HepG2 (cell line): ENCODE measurements at regions not wholly inside any gene's neighbourhood (a gene's known extent, or its start where the extent isn't known, plus 50 kb on each side); places are given as distances from the start of the nearest gene placed in this dataset.

Source experiments
- ATAC-seq: fragments of 200-7000 bp; cut with Tn5 transposase; 3 replicates; pipeline ENCODE4 v1.9.1; 2020; ENCODE audit warnings: mild to moderate bottlenecking, moderate library complexity
- BruUV-seq: library from RNA; stranded (reverse); fragments of 400-500 nt; replicated peaks from 2 replicates; lab custom pipeline; 2021; lab: Mats Ljungman, UMichigan
- CTCF ChIA-PET: fragments of 300-600 bp; formaldehyde crosslinking; extraction: SDS; loops from one replicate; lab custom pipeline; 2021; ENCODE audit warnings: low total read pairs, inconsistent platforms, low intra/inter-chr PET ratio; lab: Yijun Ruan, JAX
- POLR2A ChIA-PET: fragments of 350-600 bp; sonication (Branson Sonifier 250); formaldehyde crosslinking; loops from one replicate; lab custom pipeline; 2020; ENCODE audit warnings: antibody characterized with exemption, inconsistent platforms; lab: Yijun Ruan, JAX
- DNase-seq: peaks from one replicate; pipeline ENCODE4 v3.0.0-alpha.2; 2015; ENCODE audit warnings: low spot score
- FAIRE-seq: peaks from 3 replicates; lab custom pipeline; 2011; peaks lifted over from hg19 to GRCh38; lab: Jason Lieb, UNC
- H2AFZ ChIP-seq: one replicate; pipeline ENCODE4 v1.6.1; 2011; ENCODE audit warnings: low read length, inconsistent platforms
- H3K27ac ChIP-seq: fragments of 300-600 bp; 3 replicates; pipeline ENCODE4 v1.8.0; 2011; ENCODE audit warnings: mixed run types, mild to moderate bottlenecking, mixed read lengths, low read length, inconsistent platforms; ENCODE audit not compliant: insufficient read depth; ENCODE audit errors: extremely low read length
- H3K27me3 ChIP-seq, 2 experiments: fragments of 200-600 bp in 1 of 2; 2 replicates in 1 of 2; 3 replicates in 1 of 2; pipeline versions ENCODE4 v1.6.0 to v1.8.0; 2011; ENCODE audit warnings: low read length in 2 of 2, mild to moderate bottlenecking in 2 of 2, moderate library complexity in 2 of 2, inconsistent platforms in 1 of 2; ENCODE audit not compliant: insufficient read depth in 2 of 2, control insufficient read depth in 1 of 2
- H3K36me3 ChIP-seq, 2 experiments: fragments of 200-600 bp in 1 of 2; replicated peaks in 1 of 2; 2 replicates in 1 of 2; 3 replicates in 1 of 2; pipeline versions ENCODE4 v1.5.1 to v1.8.0; 2011; ENCODE audit warnings: low read length in 2 of 2, inconsistent platforms in 1 of 2; ENCODE audit not compliant: insufficient read depth in 2 of 2, control insufficient read depth in 1 of 2
- H3K4me1 ChIP-seq: 2 replicates; pipeline ENCODE4 v1.5.1; 2012; ENCODE audit warnings: low read length, inconsistent platforms; ENCODE audit not compliant: insufficient read depth
- H3K4me2 ChIP-seq: 2 replicates; pipeline ENCODE4 v1.6.0; 2011; ENCODE audit warnings: low read depth, low read length, inconsistent platforms
- H3K4me3 ChIP-seq, 3 experiments: fragments of 200-600 bp in 1 of 3; sonication (generic), shearing (Covaris generic) in 1 of 3; replicated peaks in 1 of 3; 2 replicates each; pipeline ENCODE4 v1.5.1; 2011 to 2016; ENCODE audit warnings: low read length in 3 of 3, inconsistent platforms in 2 of 3, low read depth in 2 of 3, mild to moderate bottlenecking in 2 of 3, control low read depth in 1 of 3, mixed read lengths in 1 of 3; ENCODE audit not compliant: insufficient read depth in 1 of 3
- H3K79me2 ChIP-seq: one replicate; pipeline ENCODE4 v1.6.1; 2011; ENCODE audit warnings: low read length, inconsistent platforms; ENCODE audit not compliant: insufficient read depth
- H3K9ac ChIP-seq: 2 replicates; pipeline ENCODE4 v1.6.0; 2011; ENCODE audit warnings: mild to moderate bottlenecking, low read depth, low read length, inconsistent platforms; ENCODE audit not compliant: insufficient read depth
- H3K9me3 ChIP-seq: 2 replicates; pipeline ENCODE4 v1.5.1; 2012; ENCODE audit warnings: mild to moderate bottlenecking, low read length
- H4K20me1 ChIP-seq: 2 replicates; pipeline ENCODE4 v1.6.0; 2011; ENCODE audit warnings: inconsistent platforms, mild to moderate bottlenecking, low read length, moderate library complexity; ENCODE audit not compliant: insufficient read depth
- BRCA1 ChIP-seq: sonication (generic); formaldehyde crosslinking; IDR thresholded peaks from 2 replicates; pipeline ENCODE4 v1.4.0; 2020; ENCODE audit warnings: missing genetic modification reagents
- CBFB ChIP-seq: sonication (generic); formaldehyde crosslinking; IDR thresholded peaks from 2 replicates; pipeline ENCODE4 v1.4.0; 2020; ENCODE audit warnings: missing genetic modification reagents
- CCAR2 ChIP-seq: fragments of 200-400 bp; formaldehyde crosslinking; optimal IDR thresholded peaks from 2 replicates; pipeline ENCODE3; 2018; ENCODE audit warnings: low read depth, mild to moderate bottlenecking, low read length, moderate library complexity
- CHD2 ChIP-seq: IDR thresholded peaks from 2 replicates; pipeline ENCODE4 v1.6.1; 2011; ENCODE audit warnings: low read depth, low read length, improper control_type of control experiment
- HHEX ChIP-seq: IDR thresholded peaks from 2 replicates; pipeline ENCODE4 v1.6.1; 2016; ENCODE audit warnings: control low read depth
- POLR2A ChIP-seq, 2 experiments: IDR thresholded peaks; 2 replicates each; pipeline ENCODE4 v1.6.1; 2011; ENCODE audit warnings: low read depth in 2 of 2, low read length in 2 of 2, mild to moderate bottlenecking in 1 of 2, moderate library complexity in 1 of 2; ENCODE audit not compliant: insufficient read depth in 1 of 2
- POLR2AphosphoS2 ChIP-seq: IDR thresholded peaks from 2 replicates; pipeline ENCODE4 v1.6.1; 2011; ENCODE audit warnings: low read depth, low read length, improper control_type of control experiment
- ZNF30 ChIP-seq: sonication (generic); formaldehyde crosslinking; IDR thresholded peaks from 2 replicates; pipeline ENCODE4 v1.5.0; 2020; ENCODE audit warnings: mild to moderate bottlenecking, missing genetic modification reagents
- WGBS: methylation state at CpG from one replicate; pipeline ENCODE4 v1.1.6; 2017; ENCODE audit warnings: low lambda C conversion rate; 5-methylcytosine and 5-hydroxymethylcytosine counted together
- in situ Hi-C: cut with HindIII; loops from 2 replicates; pipeline ENCODE4 v1.10.0; 2017; ENCODE audit warnings: low pct_unique_long_range_greater_than_20kb; ENCODE audit not compliant: extremely low pct_ligation_motif_present
- intact Hi-C: fragments of 100-400 bp; cut with micrococcal nuclease; formaldehyde crosslinking; loops from one replicate; pipeline ENCODE4 v1.10.0; 2022; ENCODE audit not compliant: unreplicated experiment
- TF ChIP-seq, protein P1 (sequence below): sonication (generic); formaldehyde crosslinking; IDR thresholded peaks from 2 replicates; pipeline ENCODE4 v1.4.0; 2020; ENCODE audit warnings: low read depth, mild to moderate bottlenecking, missing genetic modification reagents
- TF ChIP-seq, protein P2 (sequence below): sonication (generic); formaldehyde crosslinking; conservative IDR thresholded peaks from 2 replicates; pipeline ENCODE4 v1.4.0; 2020; ENCODE audit warnings: missing genetic modification reagents
- TF ChIP-seq, protein P3 (sequence below), 2 experiments: sonication (generic) in 1 of 2; formaldehyde crosslinking in 1 of 2; IDR thresholded peaks; 2 replicates each; pipeline versions ENCODE4 v1.6.1 to v1.9.0; 2014 to 2022; ENCODE audit warnings: antibody characterized with exemption in 1 of 2, borderline replicate concordance in 1 of 2, inconsistent platforms in 1 of 2, low read depth in 1 of 2, missing genetic modification reagents in 1 of 2
- TF ChIP-seq, protein P4 (sequence below): sonication (generic); formaldehyde crosslinking; IDR thresholded peaks from 2 replicates; pipeline ENCODE4 v1.5.1; 2020; ENCODE audit warnings: mild to moderate bottlenecking, missing genetic modification reagents, moderate library complexity

DNA sequence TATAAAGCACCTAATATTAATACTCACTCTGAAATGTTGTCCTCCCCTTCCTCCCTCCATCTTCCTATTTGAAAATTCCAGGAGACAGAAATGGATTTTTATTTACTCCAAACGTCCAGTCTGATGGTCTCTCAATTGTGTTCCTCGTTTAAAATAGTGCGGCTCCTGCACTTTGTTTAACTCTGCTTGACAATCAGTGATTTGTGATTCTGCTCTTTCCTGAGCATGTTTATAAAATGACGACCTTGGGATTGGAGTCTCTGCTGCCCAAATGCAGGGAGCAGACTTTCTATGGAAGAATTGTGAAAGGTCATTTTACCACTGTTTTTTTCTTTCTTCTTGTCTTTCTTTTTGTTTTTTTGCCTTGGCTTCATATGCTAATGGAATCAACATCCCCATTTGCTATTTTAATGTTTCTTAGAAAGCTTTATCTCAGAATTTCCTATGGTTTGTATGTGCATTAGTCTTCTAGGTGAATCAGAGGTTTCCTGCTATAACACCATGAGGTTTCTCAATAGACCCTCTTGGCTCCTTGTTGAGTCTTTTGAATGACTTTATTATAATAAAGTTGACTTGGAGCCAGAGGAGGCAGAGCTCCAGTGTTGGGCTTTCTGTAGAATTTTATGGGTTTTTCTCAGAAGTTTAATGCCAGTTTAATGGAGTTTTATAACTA, 376.5 kb downstream of the CDH11 start (continued):
- no peak for TF ChIP-seq CCAR2
- TF ChIP-seq, protein P1, sequence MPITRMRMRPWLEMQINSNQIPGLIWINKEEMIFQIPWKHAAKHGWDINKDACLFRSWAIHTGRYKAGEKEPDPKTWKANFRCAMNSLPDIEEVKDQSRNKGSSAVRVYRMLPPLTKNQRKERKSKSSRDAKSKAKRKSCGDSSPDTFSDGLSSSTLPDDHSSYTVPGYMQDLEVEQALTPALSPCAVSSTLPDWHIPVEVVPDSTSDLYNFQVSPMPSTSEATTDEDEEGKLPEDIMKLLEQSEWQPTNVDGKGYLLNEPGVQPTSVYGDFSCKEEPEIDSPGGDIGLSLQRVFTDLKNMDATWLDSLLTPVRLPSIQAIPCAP: no peak
- TF ChIP-seq, all 625 proteins: peak for 0

DNA sequence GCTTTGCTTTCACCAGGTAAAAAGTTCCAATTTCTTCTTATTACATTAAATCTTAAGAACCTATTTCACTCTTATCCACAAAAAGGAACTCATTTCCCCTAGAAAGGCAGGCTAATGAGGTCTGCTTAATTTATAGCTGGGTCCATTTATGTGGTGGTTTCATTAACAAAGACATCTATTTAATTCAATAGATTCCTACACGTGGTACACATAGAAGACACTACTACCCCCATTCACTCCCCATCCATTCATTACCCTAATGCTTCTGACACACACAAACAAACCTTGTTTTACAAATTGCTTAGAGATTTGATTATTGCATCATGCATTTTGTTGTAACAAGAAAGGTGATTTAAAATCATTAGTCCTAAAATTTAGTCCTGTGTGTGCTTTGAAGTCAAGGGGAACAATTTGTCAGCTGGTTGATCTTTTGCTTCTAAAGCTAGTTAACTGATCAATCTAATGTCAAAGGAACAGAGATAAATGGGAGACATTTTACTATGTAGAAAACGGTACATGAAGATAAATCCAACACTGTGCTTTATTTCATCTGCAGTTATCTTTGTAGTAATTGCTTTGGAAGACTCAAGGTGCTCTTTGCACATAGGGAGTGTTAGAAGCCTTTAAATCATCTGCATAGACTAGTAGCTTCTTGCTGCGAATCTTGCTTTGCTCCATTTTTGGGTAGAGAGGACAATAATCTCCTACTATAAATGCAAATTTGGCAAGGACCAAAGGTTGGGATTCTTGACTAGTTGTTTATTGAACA, 379.2 kb downstream of the CDH11 start:
- DNase-seq (no peak), ATAC-seq (no peak), FAIRE-seq (no peak)
- no peak overlapping the region for H3K4me3 ChIP-seq
- ChIA-PET CTCF (no interaction called here), POLR2A (no interaction called here)
- peaks cover 88% of the 10 kb centered on the region for H3K9me3 ChIP-seq
- H4K20me1 ChIP-seq: no peaks in the 10 kb centered on the region
- intact Hi-C loops: no loop called here
- H3K36me3 ChIP-seq: no peaks in the 10 kb centered on the region
- no peak overlapping the region for H2AFZ ChIP-seq
- H3K79me2 ChIP-seq: no peaks in the 10 kb centered on the region
- no TSS peak for BruUV-seq
- H3K27ac ChIP-seq: no peak overlapping the region
- in situ Hi-C loops: no loop called here
- WGBS: 0% methylated on average over 3 of the region's 3 CpGs
- no peaks in the 10 kb centered on the region for H3K4me1 ChIP-seq
- no peaks in the 10 kb centered on the region for H3K27me3 ChIP-seq
- no peak overlapping the region for H3K4me2 ChIP-seq
- no peak overlapping the region for H3K9ac ChIP-seq
- TF ChIP-seq, protein P2, sequence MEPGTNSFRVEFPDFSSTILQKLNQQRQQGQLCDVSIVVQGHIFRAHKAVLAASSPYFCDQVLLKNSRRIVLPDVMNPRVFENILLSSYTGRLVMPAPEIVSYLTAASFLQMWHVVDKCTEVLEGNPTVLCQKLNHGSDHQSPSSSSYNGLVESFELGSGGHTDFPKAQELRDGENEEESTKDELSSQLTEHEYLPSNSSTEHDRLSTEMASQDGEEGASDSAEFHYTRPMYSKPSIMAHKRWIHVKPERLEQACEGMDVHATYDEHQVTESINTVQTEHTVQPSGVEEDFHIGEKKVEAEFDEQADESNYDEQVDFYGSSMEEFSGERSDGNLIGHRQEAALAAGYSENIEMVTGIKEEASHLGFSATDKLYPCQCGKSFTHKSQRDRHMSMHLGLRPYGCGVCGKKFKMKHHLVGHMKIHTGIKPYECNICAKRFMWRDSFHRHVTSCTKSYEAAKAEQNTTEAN: no peak
- TF ChIP-seq CBFB: no peak
- no peak for TF ChIP-seq POLR2AphosphoS2
- TF ChIP-seq HHEX: no peak
- TF ChIP-seq, protein P3, sequence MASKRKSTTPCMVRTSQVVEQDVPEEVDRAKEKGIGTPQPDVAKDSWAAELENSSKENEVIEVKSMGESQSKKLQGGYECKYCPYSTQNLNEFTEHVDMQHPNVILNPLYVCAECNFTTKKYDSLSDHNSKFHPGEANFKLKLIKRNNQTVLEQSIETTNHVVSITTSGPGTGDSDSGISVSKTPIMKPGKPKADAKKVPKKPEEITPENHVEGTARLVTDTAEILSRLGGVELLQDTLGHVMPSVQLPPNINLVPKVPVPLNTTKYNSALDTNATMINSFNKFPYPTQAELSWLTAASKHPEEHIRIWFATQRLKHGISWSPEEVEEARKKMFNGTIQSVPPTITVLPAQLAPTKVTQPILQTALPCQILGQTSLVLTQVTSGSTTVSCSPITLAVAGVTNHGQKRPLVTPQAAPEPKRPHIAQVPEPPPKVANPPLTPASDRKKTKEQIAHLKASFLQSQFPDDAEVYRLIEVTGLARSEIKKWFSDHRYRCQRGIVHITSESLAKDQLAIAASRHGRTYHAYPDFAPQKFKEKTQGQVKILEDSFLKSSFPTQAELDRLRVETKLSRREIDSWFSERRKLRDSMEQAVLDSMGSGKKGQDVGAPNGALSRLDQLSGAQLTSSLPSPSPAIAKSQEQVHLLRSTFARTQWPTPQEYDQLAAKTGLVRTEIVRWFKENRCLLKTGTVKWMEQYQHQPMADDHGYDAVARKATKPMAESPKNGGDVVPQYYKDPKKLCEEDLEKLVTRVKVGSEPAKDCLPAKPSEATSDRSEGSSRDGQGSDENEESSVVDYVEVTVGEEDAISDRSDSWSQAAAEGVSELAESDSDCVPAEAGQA (IDR thresholded peaks at IDR 0.05; ENCODE audit: low read depth): no peak
- TF ChIP-seq, protein P3 (CRISPR knock-in tag; IDR thresholded peaks at IDR 0.05; ENCODE audit: borderline replicate concordance): no peak
- TF ChIP-seq BRCA1: no peak
- no peak for TF ChIP-seq ZNF30
- TF ChIP-seq CHD2: no peak
- TF ChIP-seq POLR2A (IDR thresholded peaks at IDR 0.05; ENCODE audit: insufficient read depth in 1 of 2, low read depth in 2 of 2, low read length in 2 of 2): no peak
- TF ChIP-seq, protein P4, sequence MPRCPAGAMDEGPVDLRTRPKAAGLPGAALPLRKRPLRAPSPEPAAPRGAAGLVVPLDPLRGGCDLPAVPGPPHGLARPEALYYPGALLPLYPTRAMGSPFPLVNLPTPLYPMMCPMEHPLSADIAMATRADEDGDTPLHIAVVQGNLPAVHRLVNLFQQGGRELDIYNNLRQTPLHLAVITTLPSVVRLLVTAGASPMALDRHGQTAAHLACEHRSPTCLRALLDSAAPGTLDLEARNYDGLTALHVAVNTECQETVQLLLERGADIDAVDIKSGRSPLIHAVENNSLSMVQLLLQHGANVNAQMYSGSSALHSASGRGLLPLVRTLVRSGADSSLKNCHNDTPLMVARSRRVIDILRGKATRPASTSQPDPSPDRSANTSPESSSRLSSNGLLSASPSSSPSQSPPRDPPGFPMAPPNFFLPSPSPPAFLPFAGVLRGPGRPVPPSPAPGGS: no peak
